ENCODE measurements at regions not wholly inside any gene's neighbourhood (a gene's known extent, or its start where the extent isn't known, plus 50 kb on each side); places are given as distances from the start of the nearest gene placed in this dataset.

DNA sequence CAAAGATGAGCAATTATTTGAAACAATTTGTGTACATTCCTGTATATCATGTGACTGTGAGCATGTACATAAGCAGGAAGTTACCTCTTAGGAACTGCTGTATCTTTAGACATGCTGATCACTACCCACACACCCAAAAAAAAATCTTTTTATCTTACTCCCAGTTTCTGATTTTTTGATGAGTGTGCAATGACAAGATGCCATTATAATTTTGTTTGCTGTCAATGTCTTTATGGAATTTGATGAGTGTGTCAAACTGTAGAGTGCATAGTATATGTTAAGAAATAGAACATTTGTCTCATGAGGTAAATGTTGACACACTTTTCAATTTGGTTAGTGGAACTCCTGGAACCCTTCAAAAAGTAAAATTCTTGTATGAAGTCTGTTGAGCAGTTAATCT, 84.0 kb upstream of the TMEFF2 start:
- TF ChIP-seq CTCF (conservative IDR thresholded peaks at IDR 0.05; ENCODE audit: low read length): no peak
- no peak for TF ChIP-seq EZH2phosphoT487 (IDR thresholded peaks at IDR 0.05; ENCODE audit: borderline replicate concordance)
